ENCODE measurements at regions not wholly inside any gene's neighbourhood (a gene's known extent, or its start where the extent isn't known, plus 50 kb on each side); places are given as distances from the start of the nearest gene placed in this dataset.
"Not testable (repeated sequence)": the region's sequence is repeated elsewhere in the genome, so short reads cannot be mapped to it uniquely, and the experiment has no call there.

DNA sequence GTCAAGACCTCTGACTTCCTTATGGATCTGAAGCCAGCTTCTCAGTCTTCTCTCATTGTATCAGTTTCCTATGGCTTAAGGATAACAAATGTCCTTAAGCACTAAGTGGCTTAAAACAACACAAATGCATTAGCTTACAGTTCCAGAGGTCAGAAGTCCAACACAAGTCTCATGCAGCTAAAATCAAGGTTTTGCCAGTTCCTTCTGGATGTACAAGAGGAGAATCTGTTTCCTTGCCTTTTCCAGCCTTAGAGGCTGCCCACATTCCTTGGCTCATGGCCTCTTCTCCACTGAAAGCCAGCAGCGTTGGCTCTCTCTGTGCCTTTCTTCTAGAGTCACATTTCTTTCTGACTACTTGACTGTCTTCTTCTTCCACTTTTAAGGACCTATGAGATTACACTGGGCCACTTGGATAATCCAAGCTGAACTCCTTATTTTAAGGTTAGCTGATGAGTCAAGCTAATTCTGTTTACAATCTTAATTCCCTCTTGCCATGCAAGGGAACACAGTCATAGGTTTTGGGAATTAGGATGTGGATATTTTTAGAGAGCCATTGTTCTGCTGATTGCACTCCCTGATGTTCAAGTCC, 179.0 kb downstream of the BCAS1 start:
- DNase-seq (ENCODE audit: low read depth), result no peak

DNA sequence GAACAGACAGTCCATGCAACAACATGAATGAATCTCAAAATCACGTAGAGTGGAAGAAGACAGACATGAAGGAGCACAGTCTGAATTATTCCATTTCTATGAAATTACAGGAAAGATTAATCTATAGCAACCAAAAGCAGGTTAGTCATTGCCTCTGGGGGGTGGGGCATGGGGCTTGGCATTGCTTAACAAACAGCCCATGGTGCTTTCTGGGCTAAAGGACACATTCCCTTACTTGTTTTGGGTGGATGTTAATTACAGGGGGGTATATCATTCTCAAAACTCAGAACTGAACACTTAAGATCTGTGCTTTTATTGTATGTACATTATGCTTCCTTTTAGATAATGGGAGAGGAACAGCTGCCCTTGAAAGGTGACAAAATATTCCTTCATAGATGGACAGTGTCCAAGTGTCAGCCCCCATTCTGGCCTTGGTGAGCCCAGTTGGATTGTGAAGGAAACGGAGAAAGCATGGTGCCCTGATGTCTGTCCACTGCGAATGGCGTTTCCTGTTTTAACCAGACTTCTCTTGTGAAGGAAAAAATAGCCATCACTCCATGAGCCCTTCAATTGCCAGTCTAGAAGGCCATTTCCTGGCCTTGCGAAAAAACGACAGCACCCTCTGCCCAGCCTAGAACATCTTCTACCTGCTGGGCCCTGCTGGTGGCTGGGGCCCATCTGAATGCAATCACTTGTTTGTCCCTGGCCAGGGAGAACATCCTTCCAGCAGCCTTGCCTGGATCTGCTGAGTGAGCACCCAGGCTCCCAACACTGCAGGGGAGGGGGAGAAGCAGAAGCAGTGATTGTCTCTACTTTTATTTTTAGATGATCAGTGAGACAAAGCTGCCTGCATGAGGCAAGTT, 179.7 kb downstream of the BCAS1 start:
- DNase-seq (ENCODE audit: low read depth), result no peak

DNA sequence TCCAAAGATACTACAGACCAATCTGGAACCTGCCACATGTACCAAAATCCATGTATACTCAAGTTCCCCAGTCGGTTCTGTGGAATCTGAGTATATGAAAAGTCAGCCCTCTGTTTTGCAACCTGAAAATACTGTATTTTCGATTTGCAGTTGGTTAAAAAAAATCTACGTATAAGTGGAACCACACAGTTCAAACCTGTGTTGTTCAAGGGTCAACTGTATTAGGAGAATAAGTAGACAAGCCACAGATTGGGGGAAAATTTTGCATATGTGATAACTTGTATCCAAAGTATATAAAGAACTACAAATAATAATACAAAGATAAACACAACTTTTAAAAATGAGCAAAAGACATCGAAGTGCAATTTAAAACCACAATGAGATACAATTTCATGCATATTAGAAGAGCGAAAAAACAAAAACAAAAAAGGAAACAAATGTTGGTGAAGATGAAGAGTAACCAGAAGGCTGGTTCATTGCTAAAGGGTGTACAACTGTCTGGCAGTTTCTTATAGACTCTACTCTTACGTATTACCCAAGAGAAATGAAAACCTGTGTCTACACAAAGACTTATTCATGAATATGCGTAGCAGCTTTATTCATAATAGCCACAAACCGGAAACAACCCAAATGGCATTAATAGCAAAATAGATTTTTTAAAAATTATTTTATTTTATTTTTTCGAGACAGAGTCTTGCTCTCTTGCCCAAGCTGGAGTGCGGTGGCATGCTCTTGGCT, 180.8 kb downstream of the BCAS1 start:
- no peak for DNase-seq (ENCODE audit: low read depth)

DNA sequence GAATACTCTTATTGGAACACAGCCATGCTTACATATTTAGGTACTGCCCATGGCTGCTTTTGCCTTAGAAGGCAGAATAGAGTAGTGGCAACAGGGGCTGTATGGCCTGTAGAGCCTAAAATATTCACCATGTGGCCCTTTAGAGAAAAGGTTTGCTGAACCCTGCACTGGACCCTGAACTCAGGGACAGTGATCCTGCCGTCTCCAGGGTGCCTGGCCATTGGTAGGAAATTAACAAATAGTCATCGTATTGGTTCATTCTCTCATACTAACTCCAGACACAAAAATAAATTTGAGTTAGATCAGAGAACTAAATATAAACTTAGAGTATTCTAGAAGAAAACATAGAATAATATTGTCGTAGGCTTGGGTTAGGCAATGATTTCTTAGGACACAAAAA, 181.4 kb downstream of the BCAS1 start:
- no peak for DNase-seq (ENCODE audit: low read depth)

DNA sequence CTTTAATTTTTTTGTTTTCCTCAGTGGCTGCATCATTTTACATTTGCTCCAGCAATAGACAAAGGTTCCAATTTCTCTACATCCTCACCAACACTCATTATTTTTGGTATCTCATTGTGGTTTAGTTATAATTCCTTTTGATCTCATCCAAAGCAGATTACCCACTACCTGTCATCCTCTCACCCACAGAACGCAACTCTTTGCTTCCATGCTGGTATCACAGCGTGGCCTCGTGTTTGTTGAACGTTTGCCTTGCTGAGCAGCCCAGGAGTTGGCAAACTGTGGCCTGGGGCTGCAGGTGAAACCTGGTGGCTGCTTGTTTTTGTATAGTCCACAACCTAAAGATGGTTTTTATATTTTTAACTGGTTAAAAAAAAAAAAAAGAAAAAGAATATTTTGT, 181.9 kb downstream of the BCAS1 start:
- no peak for DNase-seq (ENCODE audit: low read depth)

DNA sequence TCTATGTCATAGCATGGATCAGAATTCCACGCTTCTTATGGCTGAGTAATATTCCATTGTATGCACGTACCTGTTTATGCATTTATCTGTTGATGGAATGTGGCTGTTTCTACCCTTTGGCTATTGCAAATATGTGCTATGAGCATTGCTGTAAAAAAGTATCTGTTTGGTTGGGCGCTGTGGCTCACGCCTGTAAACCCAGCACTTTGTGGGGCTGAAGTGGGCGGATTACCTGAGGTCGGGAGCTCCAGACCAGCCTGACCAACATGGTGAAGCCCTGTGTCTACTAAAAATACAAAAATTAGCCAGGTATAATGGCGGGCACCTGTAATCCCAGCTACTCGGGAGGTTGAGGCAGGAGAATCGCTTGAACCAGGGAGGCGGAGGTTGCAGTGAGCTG, 182.4 kb downstream of the BCAS1 start:
- DNase-seq (ENCODE audit: low read depth), result no peak

DNA sequence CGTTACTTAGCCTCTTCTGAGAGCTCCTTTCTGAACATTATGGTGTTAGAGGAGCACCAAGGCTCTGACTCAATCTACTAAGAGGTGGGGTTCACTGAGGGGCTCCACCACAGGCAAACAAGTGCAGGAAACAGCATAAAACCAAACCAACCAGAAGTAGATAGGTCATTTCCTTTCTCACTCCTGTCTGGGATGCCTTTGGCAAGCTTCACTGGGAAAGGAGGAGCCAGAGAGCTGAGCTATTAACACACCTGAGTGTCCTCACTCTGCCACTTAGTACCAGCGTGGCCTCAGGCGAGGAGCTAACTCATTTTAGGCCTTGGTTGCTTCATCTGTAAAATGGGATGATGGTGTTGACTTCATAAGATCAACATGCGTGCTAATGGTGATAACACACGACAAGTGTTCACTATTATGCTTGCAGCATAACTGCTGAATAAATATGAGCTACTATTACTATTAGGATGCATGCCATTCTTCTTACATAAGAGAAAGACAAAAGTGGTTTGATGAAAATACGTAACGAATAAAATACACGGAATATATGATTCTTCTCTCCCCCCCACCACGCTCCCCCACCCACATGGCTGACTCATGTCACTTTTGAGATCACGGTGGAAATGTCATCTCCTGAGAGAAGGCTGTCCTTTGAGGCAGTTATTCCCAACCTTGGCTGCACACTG, 185.4 kb downstream of the BCAS1 start:
- DNase-seq (ENCODE audit: low read depth), result no peak

DNA sequence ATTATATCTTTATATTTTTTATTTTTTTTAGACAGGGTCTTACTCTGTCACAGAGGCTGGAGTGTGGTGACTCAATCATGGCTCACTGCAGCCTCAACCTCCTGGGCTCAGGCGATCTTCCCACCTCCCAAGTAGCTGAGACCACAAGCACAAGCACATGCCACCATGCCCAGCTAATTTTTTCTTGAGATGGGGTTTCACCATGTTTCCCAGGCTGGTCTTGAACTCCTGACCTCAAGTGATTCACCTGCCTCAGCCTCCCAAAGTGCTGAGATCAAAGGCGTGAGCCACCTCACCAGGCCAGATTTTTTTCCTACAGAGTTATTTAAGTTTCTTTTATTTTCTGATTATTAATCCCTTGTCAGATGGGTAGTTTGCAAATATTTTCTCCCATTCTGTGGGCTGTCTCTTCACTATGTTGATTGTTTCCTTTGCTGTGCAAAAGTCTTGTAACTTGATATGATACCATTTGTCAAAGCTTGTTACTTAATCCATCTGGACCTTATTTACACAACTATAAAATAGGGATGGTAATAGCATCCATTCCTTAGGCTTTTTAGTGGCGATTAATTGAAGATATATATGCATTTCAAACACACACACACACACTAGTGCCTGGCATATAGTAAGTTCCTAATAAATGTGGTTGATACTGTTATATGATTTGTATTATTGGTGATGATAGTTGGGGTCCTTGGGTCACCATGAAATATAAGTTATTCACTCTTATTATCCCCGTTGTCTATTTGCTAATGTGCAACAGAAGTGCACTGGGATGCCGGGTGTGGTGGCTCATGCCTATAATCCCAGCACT, 187.1 kb downstream of the BCAS1 start:
- DNase-seq (ENCODE audit: low read depth), result no peak

DNA sequence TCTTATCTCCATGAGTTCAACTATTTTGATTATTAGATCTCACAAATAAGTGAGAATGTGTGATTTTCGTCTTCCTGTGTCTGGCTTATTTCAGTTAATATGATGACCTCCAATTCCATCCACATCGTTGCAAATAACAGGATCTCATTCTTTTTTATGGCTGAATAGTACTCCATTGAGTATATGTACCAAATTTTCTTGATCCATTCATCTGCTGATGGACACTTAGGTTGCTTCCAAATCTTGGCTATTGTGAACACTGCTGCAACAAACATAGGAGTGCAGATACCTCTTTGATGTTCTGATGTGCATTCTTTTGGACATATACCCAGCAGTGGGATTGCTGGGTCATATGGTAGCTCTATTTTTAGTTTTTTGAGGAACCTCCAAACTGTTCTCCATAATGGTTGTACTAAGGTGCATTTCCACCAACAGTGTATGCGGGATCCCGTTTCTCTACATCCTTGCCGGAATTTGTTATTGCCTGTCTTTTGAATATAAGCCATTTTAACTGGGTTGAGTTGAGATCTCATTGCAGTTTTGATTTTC, 187.9 kb downstream of the BCAS1 start:
- DNase-seq (ENCODE audit: low read depth), result not testable (repeated sequence)

DNA sequence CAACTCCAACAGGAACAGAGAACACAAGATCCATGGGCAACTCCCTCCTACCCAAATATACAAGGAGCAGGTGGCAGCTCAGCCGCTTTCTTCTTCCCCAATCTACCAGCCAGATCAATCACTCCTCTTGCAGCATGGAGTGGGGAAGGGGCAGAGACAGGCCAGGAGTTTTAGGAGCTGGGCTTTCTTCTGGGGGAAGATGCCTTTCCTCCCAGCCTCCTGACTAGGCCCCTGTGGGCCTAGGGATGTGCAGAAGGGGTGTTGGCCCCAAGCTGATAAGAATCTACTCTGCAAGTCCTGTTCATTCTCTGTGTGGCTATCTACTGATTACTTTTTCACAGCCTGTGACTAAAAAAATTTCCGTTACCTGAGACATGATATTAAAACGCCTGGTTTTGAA, 189.0 kb downstream of the BCAS1 start:
- no peak for DNase-seq (ENCODE audit: low read depth)

DNA sequence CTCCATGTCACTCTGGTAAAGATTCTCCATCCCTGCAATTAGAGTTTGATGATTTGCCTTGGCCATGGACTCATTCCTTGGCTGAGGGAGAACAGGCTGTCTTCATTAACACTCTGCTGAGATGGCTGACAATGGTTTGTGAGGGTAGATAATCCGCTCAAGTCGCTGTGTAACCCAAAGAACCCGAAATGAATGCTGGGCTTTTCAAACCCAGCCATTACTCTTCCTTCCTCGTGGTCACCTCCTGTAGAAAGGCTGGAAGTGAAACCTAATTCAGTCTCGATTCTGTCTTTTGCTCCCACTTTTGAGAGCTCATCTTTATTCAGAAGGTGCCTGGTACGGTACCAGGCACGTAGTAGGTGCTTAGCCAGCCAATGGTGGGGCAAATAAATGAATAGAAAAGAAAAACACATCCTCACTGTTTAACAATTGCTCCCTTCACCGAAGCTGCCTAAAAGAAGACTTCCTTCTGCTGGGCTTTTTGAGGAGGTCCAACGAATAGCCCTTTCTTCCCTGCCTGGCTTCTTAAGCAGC, 190.2 kb downstream of the BCAS1 start:
- DNase-seq (ENCODE audit: low read depth), result no peak

DNA sequence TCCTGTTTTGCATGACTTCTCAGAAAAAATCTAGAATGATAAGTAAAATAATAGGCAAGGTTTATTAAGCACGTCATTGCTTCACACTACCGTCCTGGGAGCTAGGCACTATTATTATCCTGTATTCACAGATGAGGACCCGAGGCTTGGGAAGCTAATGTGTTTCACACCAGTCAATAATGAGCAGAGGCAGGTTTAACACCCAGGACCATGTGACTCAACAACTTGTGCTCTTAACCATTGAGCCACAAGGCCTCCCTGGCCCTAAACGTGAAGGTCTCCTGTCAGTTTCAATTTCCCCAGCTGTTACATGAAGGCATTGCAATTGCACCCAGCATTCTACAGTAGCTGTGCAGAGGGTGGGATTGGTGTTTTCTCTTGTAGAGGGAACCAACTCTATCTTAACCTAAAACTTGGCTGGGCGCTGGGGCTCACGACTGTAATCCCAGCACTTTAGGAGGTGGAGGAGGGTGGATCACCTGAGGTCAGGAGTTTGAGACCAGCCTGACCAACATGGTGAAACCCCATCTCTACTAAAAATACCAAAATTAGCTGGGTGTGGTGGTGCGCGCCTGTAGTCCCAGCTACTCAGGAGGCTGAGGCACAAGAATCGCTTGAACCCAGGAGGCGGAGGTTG, 191.2 kb downstream of the BCAS1 start:
- DNase-seq (ENCODE audit: low read depth), result no peak

DNA sequence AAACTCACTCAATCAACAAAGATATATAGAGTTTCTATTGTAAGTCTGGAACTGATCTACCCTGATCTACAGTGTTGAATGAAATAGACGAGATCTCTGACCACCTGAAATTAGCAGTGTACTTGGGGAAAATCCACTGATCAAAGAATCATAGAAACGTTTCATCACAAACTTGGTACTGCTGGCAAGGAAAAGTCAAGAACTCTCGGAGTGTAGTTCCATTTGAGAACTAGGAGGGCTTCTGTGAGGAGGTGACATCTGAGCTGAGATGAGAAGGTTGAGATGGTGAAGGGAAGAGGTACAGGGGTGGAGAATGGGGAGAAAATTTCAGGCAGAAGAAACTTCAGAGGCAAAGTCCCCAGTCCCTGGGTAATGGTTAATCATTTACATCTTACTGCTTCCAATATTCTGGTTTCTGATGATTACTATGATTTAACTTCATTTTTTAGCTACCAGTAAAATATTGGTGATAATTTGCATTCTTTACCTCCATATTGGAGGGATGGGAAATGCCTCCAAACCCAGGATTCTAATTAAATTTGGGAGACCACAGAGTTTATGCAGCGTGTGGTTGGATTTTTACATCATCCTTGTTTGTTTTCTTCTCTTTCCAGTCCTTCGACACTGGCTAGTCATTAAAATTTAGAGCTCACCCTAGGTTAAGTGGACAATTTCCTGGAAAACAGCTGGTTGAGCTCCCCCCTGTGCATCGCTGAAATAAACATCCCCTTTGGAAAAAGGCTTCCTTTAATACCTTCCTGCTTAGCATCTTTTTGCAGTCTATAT, 191.9 kb downstream of the BCAS1 start:
- no peak for DNase-seq (ENCODE audit: low read depth)

DNA sequence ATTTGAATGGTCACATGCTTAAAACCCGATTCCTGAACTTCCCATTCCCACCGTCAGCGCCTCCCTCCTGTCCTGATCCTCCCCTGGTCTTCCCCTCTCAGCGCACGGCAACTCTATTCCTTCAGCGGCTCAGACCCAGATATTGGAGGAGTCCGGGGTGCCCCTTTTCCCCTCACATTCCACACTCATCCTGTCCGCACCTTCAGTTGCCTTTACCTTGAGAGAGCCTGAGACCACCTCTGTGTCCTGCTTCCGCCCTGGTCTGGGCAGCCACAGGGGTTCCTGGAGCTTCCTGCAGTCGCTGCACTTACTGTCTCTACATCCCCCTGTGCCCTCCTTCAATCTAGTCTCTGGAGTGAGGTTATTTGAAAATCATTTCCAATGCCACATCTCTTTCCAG, 193.4 kb downstream of the BCAS1 start:
- DNase-seq (ENCODE audit: low read depth), result no peak

DNA sequence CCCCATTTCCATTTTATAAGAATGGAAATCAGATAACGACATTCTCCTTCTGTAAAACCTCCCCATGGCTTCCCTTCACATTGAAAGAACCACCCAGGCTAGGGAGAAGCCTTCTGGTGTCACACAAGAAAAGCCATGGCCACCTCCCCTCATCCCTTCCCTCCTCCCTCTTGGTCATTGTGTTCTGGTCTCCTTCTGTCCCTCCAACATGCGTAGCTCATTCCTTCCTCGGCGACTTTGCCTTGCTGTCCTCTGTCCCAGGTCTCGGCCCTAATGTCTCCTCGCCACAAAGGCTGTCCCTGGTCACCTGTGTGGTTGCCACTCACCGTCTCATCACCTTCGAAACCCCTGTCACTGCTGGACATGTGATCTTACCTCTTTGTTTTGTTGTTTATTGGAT, 193.9 kb downstream of the BCAS1 start:
- no peak for DNase-seq (ENCODE audit: low read depth)

DNA sequence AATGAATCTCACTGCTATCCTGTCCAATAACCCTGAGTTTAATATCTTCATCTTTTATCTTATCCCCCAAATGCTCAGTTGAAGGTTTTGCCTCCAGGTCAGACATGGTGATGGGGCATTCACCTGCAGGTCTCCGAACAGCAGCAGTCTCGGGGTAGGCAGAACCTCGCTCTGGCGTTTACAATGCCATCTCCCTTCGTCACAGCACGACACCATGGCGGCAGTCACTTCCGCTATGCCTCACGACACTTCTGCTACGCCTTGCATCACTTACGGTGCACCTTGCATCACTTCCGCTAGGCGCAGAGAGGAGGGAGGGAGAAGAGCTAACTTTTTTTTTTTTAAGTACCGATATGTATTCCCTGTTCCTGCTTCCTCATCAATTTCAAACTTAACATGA, 194.9 kb downstream of the BCAS1 start:
- no peak for DNase-seq (ENCODE audit: low read depth)

DNA sequence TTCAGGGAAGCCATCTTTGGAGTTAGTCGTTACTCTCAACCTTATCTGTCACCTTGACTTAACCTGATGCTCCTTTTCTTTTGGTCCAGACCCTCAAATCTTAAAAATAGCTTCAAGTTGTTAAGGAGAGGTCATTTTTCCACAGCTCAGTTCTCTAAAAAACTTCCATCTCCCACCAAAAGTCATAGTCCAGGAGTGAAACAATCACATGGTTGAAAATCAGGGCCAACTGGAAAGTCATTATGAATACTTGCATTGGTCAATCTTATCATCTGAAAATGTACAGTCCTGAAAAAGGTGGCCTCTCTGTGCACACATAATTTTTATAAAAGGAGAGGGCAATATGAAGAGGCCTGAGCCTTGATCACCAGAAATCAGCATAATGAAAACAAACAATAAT, 195.7 kb downstream of the BCAS1 start:
- no peak for DNase-seq (ENCODE audit: low read depth)

DNA sequence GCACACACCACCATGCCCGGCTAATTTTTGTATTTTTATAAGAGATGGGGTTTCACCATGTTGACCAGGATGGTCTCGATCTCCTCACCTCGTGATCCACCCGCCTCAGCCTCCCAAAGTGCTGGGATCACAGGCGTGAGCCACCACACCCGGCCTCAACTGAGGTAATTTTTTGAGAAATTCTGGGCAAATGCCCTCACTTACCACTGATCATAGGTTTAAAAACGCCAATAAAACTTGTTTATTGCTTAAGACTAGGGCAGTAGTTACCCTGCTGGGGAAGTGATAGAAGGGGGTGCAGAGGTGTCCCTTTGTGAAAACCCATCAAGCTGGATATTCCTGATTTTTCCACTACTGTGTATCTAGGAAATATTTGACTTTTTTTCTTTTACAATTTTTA, 196.3 kb downstream of the BCAS1 start:
- no peak for DNase-seq (ENCODE audit: low read depth)

DNA sequence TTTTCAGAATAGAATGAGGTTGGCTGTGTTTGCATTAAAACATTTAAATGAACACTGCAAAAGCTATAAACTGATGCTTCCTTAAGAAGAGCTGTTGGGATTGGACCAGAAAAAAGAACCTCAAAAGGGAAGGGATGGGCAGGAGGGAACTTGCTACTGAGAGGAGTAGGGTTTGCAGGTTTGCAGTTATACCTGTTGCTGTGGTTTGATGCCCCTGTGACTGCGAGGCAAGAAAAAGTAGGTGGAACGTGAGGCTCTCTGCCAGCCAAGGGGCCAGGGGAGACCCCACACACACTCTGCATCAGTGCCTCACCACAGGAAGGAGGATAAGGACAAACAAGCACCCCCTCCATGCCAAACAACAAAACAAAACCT, 197.2 kb downstream of the BCAS1 start:
- no peak for DNase-seq (ENCODE audit: low read depth)
